NAMALWA (cell line): ENCODE measurements at regions not wholly inside any gene's neighbourhood (a gene's known extent, or its start where the extent isn't known, plus 50 kb on each side); places are given as distances from the start of the nearest gene placed in this dataset.

ENCODE experiments used
- DNase-seq: peaks from one replicate; pipeline ENCODE4 v3.0.0-alpha.2; 2015; ENCODE audit warnings: low spot score

DNA sequence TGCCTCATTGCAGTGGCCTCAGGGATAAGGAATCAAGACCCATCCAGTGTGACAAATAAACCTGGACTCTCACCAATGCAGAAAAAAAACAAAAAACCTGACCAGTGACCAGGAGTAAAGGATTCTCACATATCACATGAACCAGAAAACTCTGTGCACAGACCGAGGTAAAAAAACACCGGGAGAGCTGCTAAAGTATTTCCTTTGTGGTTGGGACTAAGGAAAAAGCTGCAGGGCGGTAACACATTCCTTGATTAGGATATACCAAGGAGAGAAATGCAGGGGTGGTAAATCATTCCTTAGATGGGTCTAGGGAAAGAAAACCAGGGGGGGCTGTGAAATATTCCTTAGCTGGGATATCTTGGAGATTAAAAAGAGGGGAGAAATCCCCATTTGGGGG, 64.8 kb upstream of the ZNF85 start:
- no peak for DNase-seq

DNA sequence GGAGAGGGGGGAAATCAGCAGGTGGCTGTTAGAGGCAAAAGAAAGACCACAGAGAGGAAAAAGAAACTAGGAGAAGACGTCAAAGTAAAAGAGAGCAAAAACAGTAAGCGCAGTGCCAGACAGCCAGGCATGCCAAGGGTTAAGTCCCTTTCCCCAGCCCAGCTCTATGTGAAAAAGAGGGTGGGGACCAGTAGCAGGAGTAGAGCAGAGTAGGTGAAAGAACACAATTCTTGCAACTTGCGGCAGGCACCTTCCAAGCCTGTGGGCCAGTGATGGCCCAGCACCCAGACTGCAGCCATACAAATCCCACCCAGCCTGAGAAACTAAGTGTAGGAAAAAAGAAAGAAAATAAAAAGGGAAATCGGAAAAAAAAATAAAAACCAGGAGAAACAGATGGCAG, 64.2 kb upstream of the ZNF85 start:
- DNase-seq: no peak

DNA sequence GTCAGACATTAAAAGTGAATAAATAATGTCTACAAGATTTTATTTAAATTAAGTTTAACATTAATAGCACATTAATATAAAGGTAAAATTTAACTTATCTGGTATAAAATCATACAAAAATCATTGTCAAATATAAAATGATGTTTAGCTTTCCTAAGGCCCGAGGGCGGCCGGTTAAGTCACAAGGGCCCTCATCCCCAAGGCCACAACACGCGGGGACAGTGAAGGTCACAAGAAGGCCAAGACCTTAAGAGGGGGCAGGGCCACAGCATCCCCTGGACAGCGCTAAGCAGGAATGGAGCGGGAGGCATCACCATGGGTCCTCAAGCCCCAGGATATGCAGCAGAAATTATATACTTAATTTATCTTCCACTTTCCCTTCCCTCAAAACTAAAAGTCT, 62.7 kb upstream of the ZNF85 start:
- DNase-seq: no peak

DNA sequence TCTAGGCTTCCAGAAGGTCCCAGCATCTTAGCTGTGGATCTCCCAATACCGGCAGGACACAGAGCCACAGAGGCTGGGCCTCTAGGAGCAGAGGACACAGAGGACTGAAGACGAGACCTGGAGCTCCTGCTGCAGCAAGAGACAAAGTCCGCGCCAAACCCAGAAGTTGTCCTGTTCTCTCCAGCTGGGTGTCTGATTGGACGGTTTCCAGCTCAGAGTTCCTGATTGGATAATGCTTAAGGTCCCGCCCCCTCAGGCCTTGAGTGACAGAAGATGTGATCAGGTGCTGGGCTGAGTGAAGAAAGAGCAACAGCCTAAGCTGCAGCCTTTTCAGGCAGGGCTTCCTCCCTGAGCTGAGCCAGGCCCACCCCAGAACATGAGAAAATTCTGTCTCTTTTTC, 59.9 kb upstream of the ZNF85 start:
- peak; percentile 58 for DNase-seq
